GM19372 (cell line): ENCODE measurements at regions not wholly inside any gene's neighbourhood (a gene's known extent, or its start where the extent isn't known, plus 50 kb on each side); places are given as distances from the start of the nearest gene placed in this dataset.
"Not testable (repeated sequence)": the region's sequence is repeated elsewhere in the genome, so short reads cannot be mapped to it uniquely, and the experiment has no call there.

Experiments
- ATAC-seq: cut with Tn5 transposase; IDR thresholded peaks from one replicate; pipeline ENCODE4 v1.9.1; 2021; ENCODE audit warnings: mild to moderate bottlenecking, low read depth, moderate library complexity; ENCODE audit not compliant: unreplicated experiment

GRCh38 chr2:39999864-40000263 lies 220.8 kb upstream of the THUMPD2 start:
- ATAC-seq: no peak

GRCh38 chr2:39998617-39999016 lies 219.6 kb upstream of the THUMPD2 start:
- ATAC-seq: no peak

- no peak for ATAC-seq
These were observed 217.6 kb upstream of the THUMPD2 start for GRCh38 chr2:39996653-39997080.

- ATAC-seq: no peak
These were observed 216.1 kb upstream of the THUMPD2 start for GRCh38 chr2:39995005-39995737.

- no peak for ATAC-seq
These were observed 215.1 kb upstream of the THUMPD2 start for GRCh38 chr2:39994151-39994550.

- no peak for ATAC-seq
These were observed 212.2 kb upstream of the THUMPD2 start for GRCh38 chr2:39991298-39991697.

- no peak for ATAC-seq
These were observed 211.4 kb upstream of the THUMPD2 start for GRCh38 chr2:39990335-39990900.

GRCh38 chr2:39989888-39990287 lies 210.8 kb upstream of the THUMPD2 start:
- no peak for ATAC-seq

GRCh38 chr2:39981883-39982311 lies 202.8 kb upstream of the THUMPD2 start:
- ATAC-seq: no peak

GRCh38 chr2:39975476-39976020 lies 196.5 kb upstream of the THUMPD2 start:
- ATAC-seq: no peak

- no peak for ATAC-seq
These were observed 189.0 kb upstream of the THUMPD2 start for GRCh38 chr2:39968037-39968436.

- not testable (repeated sequence) for ATAC-seq
These were observed 181.6 kb upstream of the THUMPD2 start for GRCh38 chr2:39960681-39961080.

GRCh38 chr2:39954346-39954745 lies 175.3 kb upstream of the THUMPD2 start:
- no peak for ATAC-seq

- no peak for ATAC-seq
These were observed 170.1 kb upstream of the THUMPD2 start for GRCh38 chr2:39949131-39949530.

GRCh38 chr2:39948016-39948719 lies 169.1 kb upstream of the THUMPD2 start:
- no peak for ATAC-seq

- ATAC-seq: no peak
These were observed 168.4 kb upstream of the THUMPD2 start for GRCh38 chr2:39947294-39948015.

GRCh38 chr2:39942950-39943349 lies 163.9 kb upstream of the THUMPD2 start:
- no peak for ATAC-seq

GRCh38 chr2:39938035-39938835 lies 159.2 kb upstream of the THUMPD2 start:
- ATAC-seq: no peak

GRCh38 chr2:39937621-39938020 lies 158.6 kb upstream of the THUMPD2 start:
- no peak for ATAC-seq

GRCh38 chr2:39934851-39935250 lies 155.8 kb upstream of the THUMPD2 start:
- ATAC-seq: no peak
